CD4-positive, alpha-beta T cell treated with Interleukin-1 beta for 1 hour (primary cell): ENCODE measurements at regions not wholly inside any gene's neighbourhood (a gene's known extent, or its start where the extent isn't known, plus 50 kb on each side); places are given as distances from the start of the nearest gene placed in this dataset.
"Not testable (repeated sequence)": the region's sequence is repeated elsewhere in the genome, so short reads cannot be mapped to it uniquely, and the experiment has no call there.

Experiments used
- DNase-seq, 2 donors: peaks; one replicate each; pipeline ENCODE4 v3.0.0-alpha.2; 2020 to 2022

- DNase-seq = no peak
Measured at GRCh38 chr2:240255811-240256703, 115.6 kb upstream of the OTOS start.

GRCh38 chr2:240256704-240257637, 116.5 kb upstream of the OTOS start:
- no peak for DNase-seq

GRCh38 chr2:240257940-240258580, 117.6 kb upstream of the OTOS start:
- DNase-seq = no peak

- no peak for DNase-seq
Measured at GRCh38 chr2:240258685-240259084, 118.2 kb upstream of the OTOS start.

GRCh38 chr2:240259201-240259923, 118.9 kb upstream of the OTOS start:
- DNase-seq = no peak

GRCh38 chr2:240259924-240260529, 119.6 kb upstream of the OTOS start:
- no peak for DNase-seq

- no peak for DNase-seq
Measured at GRCh38 chr2:240260664-240261063, 120.2 kb upstream of the OTOS start.

- DNase-seq = not testable (repeated sequence)
Measured at GRCh38 chr2:240262578-240262977, 122.1 kb upstream of the OTOS start.

- DNase-seq = no peak
Measured at GRCh38 chr2:240269380-240269779, 128.9 kb upstream of the OTOS start.

- no peak for DNase-seq
Measured at GRCh38 chr2:240269886-240270285, 129.4 kb upstream of the OTOS start.

- DNase-seq = no peak
Measured at GRCh38 chr2:240271716-240272341, 131.4 kb upstream of the OTOS start.

- DNase-seq = no peak
Measured at GRCh38 chr2:240275386-240275785, 134.9 kb upstream of the OTOS start.

- DNase-seq = no peak
Measured at GRCh38 chr2:240277073-240277806, 136.8 kb upstream of the OTOS start.

GRCh38 chr2:240277807-240278522, 137.5 kb upstream of the OTOS start:
- DNase-seq = no peak

- DNase-seq = no peak
Measured at GRCh38 chr2:240278661-240279060, 138.2 kb upstream of the OTOS start.

GRCh38 chr2:240280621-240281020, 140.2 kb upstream of the OTOS start:
- DNase-seq = no peak

GRCh38 chr2:240284503-240285259, 144.2 kb upstream of the OTOS start:
- no peak for DNase-seq

GRCh38 chr2:240285725-240286124, 145.3 kb upstream of the OTOS start:
- no peak for DNase-seq

GRCh38 chr2:240286596-240286995, 146.1 kb upstream of the OTOS start:
- DNase-seq = no peak
